Suppressor macrophage treated with lipopolysaccharide for 1 hour (primary cell): ENCODE measurements at regions not wholly inside any gene's neighbourhood (a gene's known extent, or its start where the extent isn't known, plus 50 kb on each side); places are given as distances from the start of the nearest gene placed in this dataset.
A peak's percentile ranks its signal among the peaks of the same experiment; 100 is the strongest.

Experiments
- DNase-seq, 3 donors: peaks; one replicate each; pipeline ENCODE4 v3.0.0-alpha.2; 2020 to 2022

- DNase-seq, result no peak
Observed at GRCh38 chr21:15152591-15152990, 87.8 kb upstream of the NRIP1 start.

GRCh38 chr21:15159382-15160020, 94.7 kb upstream of the NRIP1 start:
- DNase-seq, result peak in 2 of 3 donors; percentile 25 to 33

GRCh38 chr21:15160136-15160535, 95.3 kb upstream of the NRIP1 start:
- no peak for DNase-seq

- DNase-seq, result no peak
Observed at GRCh38 chr21:15162921-15163320, 98.1 kb upstream of the NRIP1 start.

- DNase-seq, result no peak
Observed at GRCh38 chr21:15164273-15164672, 99.5 kb upstream of the NRIP1 start.

GRCh38 chr21:15164678-15165303, 100.0 kb upstream of the NRIP1 start:
- DNase-seq, result peak in 2 of 3 donors; percentile 34 to 54

- DNase-seq, result no peak
Observed at GRCh38 chr21:15170614-15171013, 105.8 kb upstream of the NRIP1 start.

GRCh38 chr21:15171546-15171945, 106.7 kb upstream of the NRIP1 start:
- DNase-seq, result no peak

GRCh38 chr21:15172963-15173362, 108.2 kb upstream of the NRIP1 start:
- no peak for DNase-seq

GRCh38 chr21:15174923-15175322, 110.1 kb upstream of the NRIP1 start:
- DNase-seq, result no peak

GRCh38 chr21:15182731-15183130, 117.9 kb upstream of the NRIP1 start:
- DNase-seq, result no peak

GRCh38 chr21:15183813-15184257, 119.0 kb upstream of the NRIP1 start:
- DNase-seq, result no peak

GRCh38 chr21:15190412-15190811, 125.6 kb upstream of the NRIP1 start:
- DNase-seq, result no peak

- no peak for DNase-seq
Observed at GRCh38 chr21:15190837-15191236, 126.0 kb upstream of the NRIP1 start.

- no peak for DNase-seq
Observed at GRCh38 chr21:15191342-15191741, 126.5 kb upstream of the NRIP1 start.

GRCh38 chr21:15192243-15192642, 127.4 kb upstream of the NRIP1 start:
- peak in 1 of 3 donors; percentile 26 for DNase-seq

GRCh38 chr21:15193937-15194336, 129.1 kb upstream of the NRIP1 start:
- peak in 1 of 3 donors; percentile 15 for DNase-seq

GRCh38 chr21:15195104-15195503, 130.3 kb upstream of the NRIP1 start:
- DNase-seq, result no peak

- DNase-seq, result no peak
Observed at GRCh38 chr21:15195768-15196167, 131.0 kb upstream of the NRIP1 start.

- no peak for DNase-seq
Observed at GRCh38 chr21:15197696-15198095, 132.9 kb upstream of the NRIP1 start.

GRCh38 chr21:15199414-15200383, 134.9 kb upstream of the NRIP1 start:
- DNase-seq, result peak in 1 of 3 donors; percentile 16

- no peak for DNase-seq
Observed at GRCh38 chr21:15203740-15204139, 138.9 kb upstream of the NRIP1 start.

- DNase-seq, result no peak
Observed at GRCh38 chr21:15204140-15204969, 139.6 kb upstream of the NRIP1 start.
